ENCODE measurements at regions not wholly inside any gene's neighbourhood (a gene's known extent, or its start where the extent isn't known, plus 50 kb on each side); places are given as distances from the start of the nearest gene placed in this dataset.
"Not testable (repeated sequence)": the region's sequence is repeated elsewhere in the genome, so short reads cannot be mapped to it uniquely, and the experiment has no call there.

DNA sequence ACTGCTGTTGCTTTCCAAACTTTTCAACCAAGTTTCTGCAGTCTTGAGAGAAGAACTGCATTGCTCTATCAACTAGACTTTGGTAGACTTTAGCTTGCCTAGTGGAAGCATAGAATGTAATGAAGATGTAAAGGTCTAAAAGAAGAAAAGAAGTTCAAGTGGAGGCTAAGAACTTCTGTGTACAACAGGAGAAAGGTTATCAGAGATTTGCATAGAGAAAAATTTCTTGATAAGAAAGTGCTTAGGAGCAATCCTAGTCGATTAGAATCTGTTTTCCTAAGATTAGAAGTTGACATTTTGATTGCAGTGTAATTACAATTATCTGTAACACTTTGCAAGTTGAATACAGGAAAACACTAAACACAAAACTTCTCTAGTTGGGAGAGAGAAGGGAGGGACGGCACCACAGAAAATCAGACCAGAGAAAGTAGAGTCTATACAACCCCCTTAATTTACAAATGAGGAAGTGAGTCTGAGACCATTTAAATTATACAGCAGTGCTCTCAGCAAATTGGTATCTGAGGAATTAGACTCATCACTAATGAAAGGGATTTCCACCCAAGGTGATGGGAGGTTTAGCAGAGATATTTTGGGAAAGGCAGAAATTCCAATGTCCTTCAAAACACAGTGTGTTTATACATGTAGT is 194.3 kb upstream of the MARCKS start:
- DNase-seq: no peak

DNA sequence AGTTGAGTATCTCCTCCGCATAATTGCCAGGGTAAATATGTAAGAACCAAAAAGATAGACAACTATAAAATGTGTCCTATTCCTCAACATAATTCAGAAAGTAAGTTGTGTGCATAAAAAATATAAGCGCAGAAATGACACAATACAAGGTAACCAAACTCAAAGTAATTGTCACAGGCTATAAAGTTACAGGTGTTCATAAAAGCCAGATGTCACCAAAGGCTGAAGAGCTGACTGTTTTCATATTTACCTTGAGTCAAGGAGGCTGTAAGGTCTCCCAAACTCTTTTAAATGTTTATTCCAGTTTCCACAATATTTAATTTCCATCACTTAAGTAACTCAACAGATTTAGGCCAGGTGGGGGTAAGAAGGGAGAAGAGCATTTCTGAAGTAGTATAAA is 192.2 kb upstream of the MARCKS start:
- no peak for DNase-seq

DNA sequence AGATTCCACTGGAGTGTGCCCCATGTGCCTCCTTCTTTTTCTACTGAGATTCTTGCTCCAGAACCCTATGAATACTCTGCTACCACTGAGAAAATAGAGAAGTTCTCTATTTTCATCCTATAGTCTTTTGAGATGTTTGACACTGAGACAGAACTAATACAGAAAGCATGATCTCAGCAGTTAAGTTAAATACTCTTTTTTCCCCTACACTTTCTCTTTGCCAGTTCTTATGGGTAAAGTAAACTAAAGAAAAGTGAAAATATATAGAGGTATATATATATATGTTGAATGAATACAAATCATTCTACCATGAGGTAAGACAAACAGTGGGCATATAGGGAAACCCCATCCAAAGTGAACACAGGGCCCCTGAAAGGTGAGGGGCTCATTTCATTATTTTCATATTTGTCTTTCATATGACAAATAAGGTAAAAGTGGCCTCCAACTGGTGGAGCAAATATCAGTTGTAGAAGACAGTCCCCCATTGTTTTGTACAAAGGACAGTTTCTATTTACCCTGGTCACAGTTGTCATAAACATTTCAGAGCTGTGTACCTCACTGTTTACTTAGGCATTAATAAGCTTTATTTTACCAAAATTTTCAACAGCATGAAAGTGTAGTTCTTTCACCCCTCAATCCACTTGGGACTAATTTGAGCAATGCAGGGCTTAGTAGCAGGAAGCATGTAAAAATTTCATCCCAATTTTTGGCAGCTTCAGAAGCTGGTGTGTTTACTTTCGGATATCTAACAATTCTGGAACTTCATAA is 188.3 kb upstream of the MARCKS start:
- DNase-seq: no peak

DNA sequence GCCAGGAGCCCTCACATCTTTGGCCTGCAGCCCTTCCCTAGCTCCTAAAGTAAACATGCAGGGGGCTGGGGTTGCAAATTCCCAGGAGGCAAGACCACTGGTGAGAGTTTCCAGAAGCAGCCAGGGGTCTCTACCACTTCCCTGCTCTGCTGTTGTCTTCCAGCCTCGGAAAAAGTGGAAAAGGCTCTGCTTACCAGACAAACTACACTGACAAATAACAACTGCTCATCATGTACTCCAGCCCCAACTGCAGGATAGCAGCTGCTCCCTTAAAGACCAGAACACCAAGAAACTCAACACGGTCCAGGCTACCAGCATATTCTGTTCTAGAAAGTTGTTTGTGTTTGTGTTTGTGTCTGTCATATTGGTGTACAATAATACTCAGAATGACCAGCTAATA is 187.5 kb upstream of the MARCKS start:
- no peak for DNase-seq

DNA sequence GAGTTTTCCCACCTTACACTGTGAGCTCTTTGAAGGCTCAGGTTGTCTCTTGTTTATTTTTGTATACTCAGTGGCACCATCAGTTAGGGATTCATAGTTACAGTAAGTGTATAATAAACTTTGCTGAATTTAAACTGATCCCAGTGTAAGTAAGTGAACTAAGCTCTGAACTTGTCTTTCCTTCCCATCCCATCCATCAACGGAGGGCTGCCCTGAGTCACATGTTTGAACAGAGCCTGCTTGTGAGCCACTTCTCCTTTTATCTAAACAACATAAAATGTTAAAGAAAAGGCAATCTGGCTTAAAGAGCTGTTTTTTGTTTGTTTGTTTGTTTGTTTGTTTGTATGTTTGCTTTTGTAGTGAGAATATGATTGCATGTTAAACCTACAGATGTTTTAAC is 185.7 kb upstream of the MARCKS start:
- DNase-seq: no peak

DNA sequence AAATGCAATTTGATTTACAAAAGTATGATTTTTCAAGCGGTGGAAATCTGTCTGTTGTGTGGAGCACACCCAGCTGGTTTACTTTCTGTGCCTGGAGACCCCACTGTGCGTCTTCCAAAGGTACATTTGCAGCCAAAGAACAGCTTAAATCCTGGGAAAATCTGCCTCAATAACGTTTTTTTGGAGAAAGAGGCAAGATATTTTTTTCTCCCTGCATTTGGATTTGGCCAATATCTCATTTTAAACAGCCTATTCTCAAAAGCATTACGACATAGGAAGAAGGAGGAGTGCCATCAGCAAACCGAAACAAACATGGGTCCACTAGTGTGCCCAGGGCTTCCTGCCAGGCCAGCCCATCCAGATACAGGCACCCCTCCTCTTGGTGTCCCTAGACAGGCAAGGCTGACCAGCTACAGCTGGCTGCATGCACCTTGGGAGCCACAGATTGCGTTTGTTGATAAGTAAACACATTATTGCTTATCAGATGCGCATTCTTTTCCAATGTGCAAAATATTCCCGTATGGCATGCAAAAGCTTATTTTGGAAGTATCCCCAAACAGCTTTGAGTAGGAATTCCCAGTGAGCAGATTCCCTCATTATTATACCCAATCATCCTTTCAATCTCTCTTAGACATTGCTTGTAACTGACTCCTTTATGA is 184.5 kb upstream of the MARCKS start:
- no peak for DNase-seq

DNA sequence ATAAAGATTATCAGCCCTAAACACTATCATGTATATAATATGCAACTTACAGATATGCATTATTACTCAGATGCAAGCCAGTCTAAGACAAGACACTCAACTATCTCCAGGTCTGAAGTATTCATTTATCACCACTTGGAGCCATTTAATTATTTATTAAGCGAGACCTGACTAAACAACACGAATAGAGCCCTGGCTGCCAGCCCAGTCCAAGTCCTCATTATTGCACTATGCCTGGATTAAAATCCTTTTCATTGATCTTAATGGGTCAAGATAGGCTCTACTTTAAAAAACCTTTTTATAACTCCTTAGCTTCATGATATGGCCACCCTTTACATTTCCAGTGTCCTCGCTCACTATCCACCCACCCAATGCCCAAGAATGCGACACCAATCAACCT is 183.1 kb upstream of the MARCKS start:
- DNase-seq: no peak

DNA sequence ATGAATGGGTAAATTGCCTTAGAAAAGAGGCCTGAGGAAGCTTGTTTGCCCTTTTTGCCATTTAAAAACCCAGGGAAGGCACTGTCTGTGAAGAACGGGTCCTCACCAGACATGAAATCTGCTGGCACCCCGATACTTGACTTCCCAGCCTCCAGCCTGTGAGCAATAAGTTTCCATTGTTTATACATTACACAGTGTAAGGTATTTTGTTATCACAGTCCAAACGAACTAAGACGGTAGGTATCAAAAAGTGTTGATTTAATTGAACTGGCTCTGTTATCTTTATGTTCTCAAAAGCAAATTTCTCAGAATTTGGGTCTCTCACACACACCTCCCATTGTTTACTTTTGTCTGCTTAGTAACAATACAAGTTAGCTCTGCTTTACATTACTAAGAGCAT is 181.1 kb upstream of the MARCKS start:
- no peak for DNase-seq

DNA sequence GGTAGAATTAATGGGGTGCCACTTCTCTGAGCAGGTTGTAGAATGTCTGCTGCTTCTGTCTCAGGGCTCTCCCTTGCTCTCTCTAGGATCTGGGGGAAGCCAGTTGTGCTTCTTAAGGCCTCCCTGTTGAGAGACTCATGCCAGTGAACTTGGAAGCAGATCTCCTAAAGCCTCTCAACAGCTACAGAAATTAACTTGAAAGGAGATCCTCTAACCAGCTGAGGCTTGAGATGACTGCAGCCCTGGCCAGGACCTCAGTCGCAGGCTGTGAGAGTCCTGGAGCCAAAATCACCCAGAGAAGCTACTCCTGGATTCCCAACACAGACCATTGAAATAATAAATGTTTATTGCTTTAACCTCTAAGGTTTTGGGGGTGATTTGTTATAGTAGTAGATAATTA is 180.2 kb upstream of the MARCKS start:
- no peak for DNase-seq

DNA sequence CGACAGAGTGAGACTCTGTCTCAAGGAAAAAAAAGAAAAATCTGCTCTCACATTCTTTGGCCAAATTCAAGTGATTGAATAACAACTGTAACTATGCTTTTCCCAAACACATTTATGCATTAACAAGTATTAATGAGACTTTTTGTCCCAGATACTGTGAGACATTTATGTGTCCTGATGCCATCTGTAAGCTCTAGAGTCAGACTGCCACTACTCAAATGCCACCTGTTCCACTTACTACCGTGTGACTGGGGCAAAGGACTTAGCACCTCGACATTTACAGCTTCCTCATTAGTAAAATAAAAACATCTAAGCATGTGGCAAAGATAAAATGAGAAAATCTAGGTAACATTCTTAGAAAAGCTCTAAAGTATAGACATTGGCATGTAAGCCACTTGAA is 178.1 kb upstream of the MARCKS start:
- DNase-seq: no peak

DNA sequence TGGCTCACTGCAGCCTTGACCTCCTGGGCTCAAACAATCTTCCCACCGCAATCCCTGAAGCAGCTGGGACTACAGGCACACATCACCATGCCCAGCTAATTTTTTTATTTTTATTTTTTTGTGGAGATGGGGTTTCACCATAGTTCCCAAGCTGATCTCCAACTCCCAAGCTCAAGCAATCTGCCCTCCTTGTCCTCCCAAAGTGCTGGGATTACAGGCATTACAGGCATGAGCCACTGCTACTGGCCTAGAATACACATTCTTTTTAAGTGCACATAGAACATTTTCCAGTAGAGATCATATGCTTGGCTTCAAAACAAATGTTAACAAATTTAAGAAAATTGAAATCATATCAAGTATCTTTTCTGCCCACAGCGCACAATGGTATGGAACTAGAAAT is 176.8 kb upstream of the MARCKS start:
- DNase-seq: no peak

DNA sequence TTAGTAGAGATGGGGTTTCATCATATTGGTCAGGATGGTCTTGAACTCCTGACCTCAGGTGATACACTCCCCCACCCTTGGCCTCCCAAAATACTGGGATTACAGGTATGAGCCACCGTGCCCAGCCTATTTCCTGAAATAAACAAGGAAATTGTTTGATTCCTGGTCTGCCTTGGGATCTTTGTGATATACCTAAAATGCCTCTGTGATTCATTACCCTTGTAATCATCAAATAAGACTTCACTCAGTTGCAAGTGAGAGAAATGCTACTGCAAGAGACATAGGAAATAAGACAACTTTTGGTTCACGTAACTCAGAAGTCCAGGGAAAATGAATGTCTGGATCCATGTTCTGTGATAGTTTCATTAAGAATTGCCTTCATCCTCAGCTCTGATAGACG is 173.2 kb upstream of the MARCKS start:
- DNase-seq: no peak

DNA sequence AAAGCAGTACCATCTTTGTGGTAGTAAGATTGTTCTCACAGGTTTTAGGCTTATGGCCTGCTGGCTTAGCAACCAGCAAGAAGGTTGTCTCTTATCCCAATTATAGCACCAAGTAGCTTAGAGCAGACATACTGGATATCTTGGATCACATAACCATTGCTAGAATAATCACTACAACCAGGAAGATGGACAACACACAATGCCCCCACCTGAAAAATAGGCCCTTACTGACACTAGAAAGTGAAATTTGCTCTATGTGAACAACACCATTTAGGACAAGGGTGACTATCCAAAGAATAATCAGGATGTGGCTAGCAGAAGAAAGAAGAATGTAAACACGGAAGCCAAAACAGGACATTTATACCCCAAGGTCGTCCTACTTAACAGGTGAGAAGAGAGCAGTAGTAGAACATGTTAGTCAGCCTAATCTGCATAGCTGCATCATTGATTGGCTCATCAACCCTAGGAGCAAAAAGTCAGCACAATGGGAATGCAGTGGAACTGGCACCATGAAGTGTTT is 172.7 kb upstream of the MARCKS start:
- no peak for DNase-seq

DNA sequence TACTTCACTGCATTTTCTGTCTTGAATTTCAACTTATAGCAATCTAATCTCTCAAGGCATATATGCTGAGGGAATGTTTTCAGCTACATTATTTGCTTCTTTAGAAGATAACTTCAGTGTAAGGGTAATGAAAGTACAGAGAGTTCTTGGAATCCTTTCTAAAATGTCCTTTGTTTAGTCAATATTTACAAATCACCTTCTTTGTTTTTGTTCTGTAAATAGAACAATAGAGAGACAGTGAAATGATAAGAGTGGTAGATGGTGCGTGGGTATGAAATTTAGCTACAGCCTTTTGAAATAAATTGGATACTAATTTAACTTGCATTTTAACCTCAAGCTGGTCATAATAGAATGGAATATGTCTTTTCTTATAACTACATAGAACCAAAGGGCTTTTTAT is 171.1 kb upstream of the MARCKS start:
- no peak for DNase-seq

DNA sequence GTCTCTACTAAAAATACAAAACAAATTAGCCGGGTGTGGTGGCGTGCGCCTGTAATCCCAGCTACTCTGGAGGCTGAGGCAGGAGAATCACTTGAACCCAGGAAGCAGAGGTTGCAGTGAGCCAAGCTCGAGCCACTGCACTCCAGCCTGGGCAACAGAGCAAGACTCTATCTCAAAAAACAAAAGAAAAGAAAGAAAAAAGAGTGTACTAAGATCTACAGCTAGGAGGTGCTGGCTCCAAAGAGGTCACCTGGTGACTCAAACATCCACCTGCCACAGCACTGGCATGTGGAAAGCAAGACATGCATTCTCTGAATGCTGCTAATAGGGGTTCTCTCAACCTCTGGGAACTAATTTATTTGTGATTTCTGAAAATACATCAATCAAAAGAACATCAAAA is 167.5 kb upstream of the MARCKS start:
- DNase-seq: not testable (repeated sequence)

DNA sequence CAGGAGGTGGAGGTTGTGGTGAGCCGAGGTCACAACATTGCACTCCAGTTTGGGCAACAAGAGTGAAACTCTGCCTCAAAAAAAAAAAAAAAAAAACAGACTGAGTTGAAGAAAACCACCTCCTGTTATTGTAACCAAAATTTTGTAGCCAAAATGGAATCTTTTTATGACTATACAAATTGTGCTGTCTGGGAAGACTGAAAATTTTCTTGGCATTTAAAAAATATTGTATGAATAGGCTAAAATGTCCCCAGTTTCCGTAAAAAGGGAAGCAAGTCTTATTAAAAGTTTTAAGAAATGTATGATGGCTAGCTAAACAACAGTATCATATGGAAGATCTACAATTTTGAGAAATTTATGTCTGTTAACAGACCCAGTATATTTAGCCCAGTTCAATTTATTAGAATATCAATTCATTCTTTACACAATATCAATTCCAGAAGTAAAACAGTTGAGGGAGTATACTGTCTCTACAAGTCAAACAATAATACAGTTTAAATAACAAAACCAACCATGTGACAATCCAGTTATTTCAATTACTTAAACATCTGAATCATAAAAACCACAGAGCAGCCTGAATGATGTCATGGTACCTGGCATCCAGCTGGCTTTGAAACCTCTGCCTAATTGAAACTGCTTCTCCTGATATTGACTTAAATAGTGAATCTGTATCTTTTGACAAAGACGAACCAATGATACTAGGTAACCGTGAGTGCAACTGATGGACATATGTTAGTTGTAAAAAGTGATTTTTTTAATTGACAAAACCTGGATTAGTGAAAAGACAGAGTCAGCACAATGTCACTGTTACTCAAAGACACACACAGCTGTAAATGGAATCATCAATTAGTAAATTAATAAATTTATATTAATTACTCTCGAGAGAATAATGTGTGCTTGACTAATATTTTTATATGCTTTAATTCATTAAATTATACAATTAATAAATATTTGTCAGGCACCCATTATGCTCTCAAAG is 166.6 kb upstream of the MARCKS start:
- DNase-seq: peak; percentile 58

DNA sequence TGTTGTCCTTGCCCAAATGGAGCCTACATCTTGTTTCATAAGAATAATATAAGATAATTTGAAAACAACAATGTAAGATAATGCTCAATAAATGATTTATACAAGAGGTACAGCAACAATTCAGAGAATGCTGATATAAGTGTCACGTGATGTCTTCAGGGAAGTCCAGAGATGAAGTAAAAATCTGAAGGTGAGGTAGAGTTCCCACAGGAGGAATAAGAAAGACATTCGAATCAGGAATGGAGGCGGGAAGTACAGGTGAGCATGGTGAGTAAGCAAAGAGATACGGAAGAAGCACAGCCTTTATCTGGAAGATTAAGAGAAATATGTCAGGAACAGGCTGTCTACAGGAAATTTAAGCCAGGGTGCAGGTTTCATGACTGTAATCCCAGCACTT is 165.9 kb upstream of the MARCKS start:
- DNase-seq: no peak

DNA sequence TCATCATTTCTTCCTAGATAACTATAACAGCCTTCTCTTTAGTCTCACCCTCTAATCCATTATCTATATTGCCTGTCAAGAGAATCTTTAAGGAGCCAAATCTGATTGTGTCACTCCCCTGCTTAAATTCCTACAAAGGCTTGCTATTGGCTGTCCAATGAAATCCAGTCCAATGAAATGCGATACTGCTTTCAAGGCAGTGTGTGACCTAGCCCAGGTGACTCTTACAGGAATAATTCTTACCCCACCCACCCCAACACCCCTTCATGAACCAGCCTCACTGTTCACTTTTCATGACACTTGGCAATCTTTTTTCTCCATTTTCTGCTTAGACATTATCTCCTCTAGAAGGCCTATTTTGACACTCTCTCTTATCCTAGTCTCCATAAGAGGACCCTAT is 163.3 kb upstream of the MARCKS start:
- no peak for DNase-seq

DNA sequence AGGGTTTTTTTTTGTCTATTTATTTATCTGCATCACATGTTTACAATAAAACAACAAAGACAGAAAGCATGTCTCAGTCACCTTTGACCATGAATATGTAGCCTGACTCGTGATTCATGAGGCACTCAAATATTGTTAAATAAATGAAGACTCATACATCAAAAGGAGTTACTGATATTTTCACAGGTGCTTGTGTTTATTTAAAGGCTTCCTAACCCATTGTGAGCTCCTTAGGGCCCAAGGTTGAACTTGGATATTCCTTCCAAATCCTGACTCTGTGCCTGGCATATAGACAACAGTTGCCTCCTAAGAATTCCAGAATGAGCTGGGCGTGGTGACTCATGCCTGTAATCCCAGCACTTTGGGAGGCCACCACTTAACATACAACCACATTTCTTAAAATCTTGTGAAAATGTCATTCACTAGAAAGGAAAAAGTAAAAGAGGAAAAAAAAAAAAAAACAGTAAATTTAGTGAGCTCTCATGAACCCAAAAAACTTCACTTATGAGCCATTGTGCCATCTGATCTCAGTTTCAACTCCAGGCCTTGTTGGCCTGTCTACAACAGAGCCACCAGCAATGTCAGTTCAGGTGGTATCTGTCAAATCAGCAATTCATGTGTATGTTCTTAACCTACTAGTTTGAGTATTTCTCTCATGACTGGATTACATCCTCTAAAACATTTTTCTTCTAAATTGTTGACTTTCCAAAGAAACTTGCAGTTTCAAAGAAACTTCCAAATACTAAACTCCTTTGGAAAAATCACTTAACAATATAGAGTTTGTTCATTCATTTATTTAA is 162.7 kb upstream of the MARCKS start:
- no peak for DNase-seq

DNA sequence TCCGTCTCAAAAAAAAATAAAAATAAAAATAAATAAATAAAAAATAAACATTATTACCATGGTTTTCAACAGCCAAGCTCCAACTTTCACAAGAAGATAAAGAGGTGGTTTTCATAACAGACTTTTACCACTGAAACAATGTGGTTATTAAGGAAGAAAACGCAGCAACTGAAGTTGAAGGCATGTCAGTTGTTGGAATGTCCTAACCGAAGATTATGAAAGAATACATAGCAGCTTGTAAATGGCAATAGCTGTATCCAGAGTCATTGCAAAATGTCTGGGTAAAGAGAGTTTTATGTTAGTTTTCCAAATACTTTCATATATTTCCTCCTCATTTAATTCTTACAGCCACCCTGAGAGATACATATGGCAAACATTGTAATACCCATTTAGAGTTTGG is 161.6 kb upstream of the MARCKS start:
- no peak for DNase-seq

DNA sequence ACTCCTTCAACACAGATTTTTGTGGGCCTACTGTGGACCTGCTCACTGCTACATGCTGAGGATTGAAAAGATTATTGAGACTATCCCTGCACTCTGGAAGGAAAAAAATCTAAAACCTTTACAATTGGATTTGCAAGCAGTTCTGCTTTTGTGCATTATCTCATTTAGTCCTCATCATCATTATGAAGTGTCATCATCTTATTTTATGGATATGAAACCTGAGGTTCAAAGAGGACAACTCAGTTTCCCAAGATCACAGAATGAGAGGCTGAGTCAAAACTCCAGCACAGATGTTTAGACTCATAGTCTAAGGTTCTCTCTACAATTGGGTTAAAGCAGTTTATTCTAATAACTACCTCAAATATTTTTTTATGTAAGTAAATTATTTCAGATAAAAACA is 160.2 kb upstream of the MARCKS start:
- DNase-seq: no peak

Measured in amniotic stem cell (primary cell).